A673 (cell line): ENCODE measurements at regions not wholly inside any gene's neighbourhood (a gene's known extent, or its start where the extent isn't known, plus 50 kb on each side); places are given as distances from the start of the nearest gene placed in this dataset.

Source experiments
- BruUV-seq: library from RNA; stranded (reverse); fragments of 400-500 nt; replicated peaks from 2 replicates; lab custom pipeline; 2021; lab: Mats Ljungman, UMichigan
- CTCF ChIA-PET: fragments of 300-600 bp; sonication (Branson Sonifier 250); formaldehyde crosslinking; loops from one replicate; lab custom pipeline; 2022; ENCODE audit warnings: antibody characterized with exemption; lab: Charles Lee
- POLR2A ChIA-PET: fragments of 300-600 bp; sonication (Branson Sonifier 250); formaldehyde crosslinking; loops from one replicate; lab custom pipeline; 2022; ENCODE audit warnings: antibody characterized with exemption; ENCODE audit not compliant: low non-redundant PET; lab: Charles Lee
- DNase-seq: peaks from one replicate; pipeline ENCODE4 v3.0.0-alpha.2; 2015; ENCODE audit warnings: low spot score
- H3K27ac ChIP-seq: fragments of 200-600 bp; sonication (generic); 2 replicates; pipeline ENCODE4 v1.5.1; 2016; ENCODE audit warnings: mixed run types, low read depth, mild to moderate bottlenecking, mixed read lengths, antibody characterized with exemption, low read length; ENCODE audit not compliant: poor library complexity, severe bottlenecking
- H3K27me3 ChIP-seq: fragments of 200-600 bp; sonication (generic); replicated peaks from 2 replicates; pipeline ENCODE4 v1.6.1; 2017; ENCODE audit warnings: mixed run types, low read depth, mild to moderate bottlenecking, mixed read lengths, antibody characterized with exemption, low read length; ENCODE audit not compliant: insufficient read depth, poor library complexity
- H3K36me3 ChIP-seq: fragments of 200-600 bp; sonication (generic); 2 replicates; pipeline ENCODE4 v1.6.1; 2016; ENCODE audit warnings: mixed run types, mild to moderate bottlenecking, mixed read lengths, antibody characterized with exemption, low read length; ENCODE audit not compliant: insufficient read depth, poor library complexity, severe bottlenecking
- H3K4me1 ChIP-seq: fragments of 200-600 bp; sonication (generic); 2 replicates; pipeline ENCODE4 v1.6.1; 2017; ENCODE audit warnings: mixed run types, mild to moderate bottlenecking, mixed read lengths, antibody characterized with exemption, low read length; ENCODE audit not compliant: insufficient read depth, poor library complexity, severe bottlenecking
- H3K4me3 ChIP-seq: fragments of 200-600 bp; sonication (generic); 2 replicates; pipeline ENCODE4 v1.5.1; 2016; ENCODE audit warnings: low read depth, mixed run types, mild to moderate bottlenecking, mixed read lengths, low read length; ENCODE audit not compliant: poor library complexity, severe bottlenecking
- H3K9me3 ChIP-seq: fragments of 200-600 bp; sonication (generic); 2 replicates; pipeline ENCODE4 v1.6.1; 2016; ENCODE audit warnings: mixed run types, low read depth, mild to moderate bottlenecking, mixed read lengths, antibody characterized with exemption, low read length; ENCODE audit not compliant: poor library complexity, severe bottlenecking
- CTCF ChIP-seq: fragments of 300-800, 200-600 bp; sonication (generic); conservative IDR thresholded peaks from 2 replicates; pipeline ENCODE4 v1.5.1; 2017; ENCODE audit warnings: low read depth, mild to moderate bottlenecking, antibody characterized with exemption, low read length, moderate library complexity, mixed read lengths
- EZH2 ChIP-seq: fragments of 200-600 bp; sonication (generic); IDR thresholded peaks from 2 replicates; pipeline ENCODE4 v1.6.1; 2017; ENCODE audit warnings: borderline replicate concordance, low read depth, mild to moderate bottlenecking, mixed read lengths, antibody characterized with exemption, low read length; ENCODE audit not compliant: poor library complexity, severe bottlenecking
- intact Hi-C: fragments of 100-400 bp; cut with micrococcal nuclease; formaldehyde crosslinking; loops from one replicate; pipeline ENCODE4 v1.10.0; 2022; ENCODE audit not compliant: unreplicated experiment

DNA sequence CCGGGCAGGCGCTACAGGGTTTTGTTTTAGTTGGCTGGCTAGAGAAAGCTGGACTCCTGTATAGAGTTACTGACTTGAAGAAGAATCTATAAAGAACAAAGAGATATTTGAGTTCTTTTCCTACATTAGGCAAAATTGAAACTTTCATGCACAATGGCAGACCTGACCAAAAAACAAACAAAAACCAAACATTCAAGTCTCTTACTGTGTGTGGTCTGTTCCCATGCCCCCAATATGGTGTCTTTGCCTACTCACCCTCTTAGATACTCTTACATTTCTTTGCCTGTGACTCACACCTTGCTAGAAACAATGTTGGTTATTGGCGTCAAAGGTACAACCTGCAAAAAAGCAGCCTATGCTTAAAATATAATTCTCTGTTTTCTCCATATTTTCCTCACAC is 109.5 kb upstream of the TMC3 start:
- DNase-seq: no peak
- H3K27me3 ChIP-seq: no peaks in the 10 kb centered on the region
- no peaks in the 10 kb centered on the region for H3K9me3 ChIP-seq
- H3K4me3 ChIP-seq: no peak overlapping the region
- no peak overlapping the region for H3K27ac ChIP-seq
- H3K4me1 ChIP-seq: no peaks in the 10 kb centered on the region
- no TSS peak for BruUV-seq
- H3K36me3 ChIP-seq: no peaks in the 10 kb centered on the region
- CTCF ChIA-PET: no interaction called here
- POLR2A ChIA-PET: no interaction called here
- intact Hi-C loops: loop anchor here (5.0 to 10.0 kb wide), 3 partner anchors 324 to 714 kb away; no protein-coding TSS in a partner anchor
- TF ChIP-seq CTCF (no peak), EZH2 (no peak)

DNA sequence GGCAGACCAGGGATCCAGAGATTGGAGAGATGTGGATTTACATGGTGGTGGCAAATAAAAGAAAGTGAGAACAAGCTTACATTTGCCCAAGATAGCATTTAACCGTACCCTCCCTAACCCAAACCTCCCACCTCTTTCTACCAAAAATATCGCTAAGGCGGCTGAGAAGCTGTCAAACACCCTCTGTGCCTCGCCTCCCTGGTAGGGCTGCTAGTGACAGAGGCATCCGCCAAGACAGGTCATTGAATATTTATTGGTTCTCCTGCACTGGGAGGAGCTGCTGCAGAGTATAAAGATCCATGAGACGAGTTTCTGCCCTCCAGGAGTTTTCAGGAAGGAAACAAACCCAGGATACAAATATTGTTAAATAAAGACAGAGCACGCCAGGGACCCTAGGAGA is 107.3 kb upstream of the TMC3 start:
- H3K4me3 ChIP-seq: no peak overlapping the region
- no peaks in the 10 kb centered on the region for H3K27me3 ChIP-seq
- BruUV-seq: no TSS peak
- no peaks in the 10 kb centered on the region for H3K9me3 ChIP-seq
- intact Hi-C loops: loop anchor here (2.0 to 10.0 kb wide), 4 partner anchors 326 to 716 kb away; no protein-coding TSS in a partner anchor
- no peaks in the 10 kb centered on the region for H3K36me3 ChIP-seq
- TF ChIP-seq CTCF (no peak), EZH2 (no peak)
- CTCF ChIA-PET: no interaction called here
- H3K27ac ChIP-seq: no peak overlapping the region
- no peaks in the 10 kb centered on the region for H3K4me1 ChIP-seq
- POLR2A ChIA-PET: no interaction called here
- no peak for DNase-seq

DNA sequence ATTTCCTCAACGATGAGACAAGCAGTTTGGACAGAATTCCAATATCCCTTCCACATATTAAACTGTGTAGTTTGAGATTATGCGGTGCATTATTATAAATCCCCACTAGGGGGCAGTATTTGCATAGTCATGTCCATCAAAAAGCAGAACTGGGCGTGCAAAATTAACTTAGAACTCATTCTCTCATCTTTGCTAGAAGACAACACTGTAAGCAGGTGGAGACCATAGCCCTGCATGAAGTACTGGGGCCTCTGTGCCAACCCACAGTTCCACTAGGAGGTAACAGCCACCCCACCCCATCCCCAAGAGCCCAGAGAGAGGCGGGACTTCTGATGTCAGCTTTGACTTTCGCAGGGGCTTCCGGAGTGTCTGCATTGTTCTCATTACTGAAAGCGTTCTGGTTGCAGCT is 106.6 kb upstream of the TMC3 start:
- Histone ChIP-seq H3K4me1 (no peaks in the 10 kb centered on the region), H3K4me3 (no peak overlapping the region), H3K27ac (no peak overlapping the region), H3K9me3 (no peaks in the 10 kb centered on the region), H3K36me3 (no peaks in the 10 kb centered on the region), H3K27me3 (no peaks in the 10 kb centered on the region)
- intact Hi-C loops: loop anchor here (2.0 to 10.0 kb wide), 4 partner anchors 327 to 717 kb away; no protein-coding TSS in a partner anchor
- TF ChIP-seq CTCF: peak; percentile 76
- no peak for TF ChIP-seq EZH2
- ChIA-PET POLR2A (no interaction called here), CTCF (interaction anchor here (0.6 kb wide), 1 partner anchor 580 kb away, joined by 5 read pairs; no protein-coding TSS in a partner anchor)
- peak; percentile 66 for DNase-seq
- no TSS peak for BruUV-seq
